ENCODE measurements at regions not wholly inside any gene's neighbourhood (a gene's known extent, or its start where the extent isn't known, plus 50 kb on each side); places are given as distances from the start of the nearest gene placed in this dataset.

DNA sequence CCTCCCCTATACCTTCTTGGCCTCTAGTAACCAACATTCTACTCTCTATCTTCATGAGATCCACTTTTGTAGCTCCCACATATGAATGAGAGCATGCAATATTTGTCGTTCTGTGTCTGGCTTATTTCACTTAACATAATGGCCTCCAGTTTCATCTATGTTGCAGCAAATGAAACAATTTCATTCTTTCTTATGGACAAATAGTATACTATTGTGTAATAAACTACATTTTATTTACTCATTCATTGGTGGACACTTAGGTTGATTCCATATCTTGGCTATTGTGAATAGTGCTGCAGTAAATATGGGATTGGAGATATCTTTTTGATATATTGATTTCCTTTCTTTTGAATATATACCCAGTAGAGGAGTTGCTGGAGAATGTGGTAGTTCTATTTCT is 151.1 kb downstream of the JRKL start:
- TF ChIP-seq, protein P1, sequence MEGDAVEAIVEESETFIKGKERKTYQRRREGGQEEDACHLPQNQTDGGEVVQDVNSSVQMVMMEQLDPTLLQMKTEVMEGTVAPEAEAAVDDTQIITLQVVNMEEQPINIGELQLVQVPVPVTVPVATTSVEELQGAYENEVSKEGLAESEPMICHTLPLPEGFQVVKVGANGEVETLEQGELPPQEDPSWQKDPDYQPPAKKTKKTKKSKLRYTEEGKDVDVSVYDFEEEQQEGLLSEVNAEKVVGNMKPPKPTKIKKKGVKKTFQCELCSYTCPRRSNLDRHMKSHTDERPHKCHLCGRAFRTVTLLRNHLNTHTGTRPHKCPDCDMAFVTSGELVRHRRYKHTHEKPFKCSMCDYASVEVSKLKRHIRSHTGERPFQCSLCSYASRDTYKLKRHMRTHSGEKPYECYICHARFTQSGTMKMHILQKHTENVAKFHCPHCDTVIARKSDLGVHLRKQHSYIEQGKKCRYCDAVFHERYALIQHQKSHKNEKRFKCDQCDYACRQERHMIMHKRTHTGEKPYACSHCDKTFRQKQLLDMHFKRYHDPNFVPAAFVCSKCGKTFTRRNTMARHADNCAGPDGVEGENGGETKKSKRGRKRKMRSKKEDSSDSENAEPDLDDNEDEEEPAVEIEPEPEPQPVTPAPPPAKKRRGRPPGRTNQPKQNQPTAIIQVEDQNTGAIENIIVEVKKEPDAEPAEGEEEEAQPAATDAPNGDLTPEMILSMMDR (IDR thresholded peaks at IDR 0.05): no peak
- TF ChIP-seq POLR2A (IDR thresholded peaks at IDR 0.05): no peak

Data from Peyer's patch (tissue), 4 donors.